Spleen (tissue), 7 donors: ENCODE measurements at regions not wholly inside any gene's neighbourhood (a gene's known extent, or its start where the extent isn't known, plus 50 kb on each side); places are given as distances from the start of the nearest gene placed in this dataset.

Experiments used
- CTCF ChIP-seq, 11 experiments: fragments of 200-600 bp in 7 of 11; fragments of 450-650 bp in 4 of 11; sonication (generic) in 4 of 11; IDR thresholded peaks in 8 of 11; conservative IDR thresholded peaks in 3 of 11; 1 replicate in 7 of 11; 2 replicates in 4 of 11; pipeline versions ENCODE4 v1.4.0 to v1.8.0; 2016 to 2021; ENCODE audit warnings: antibody characterized with exemption in 11 of 11, inconsistent platforms in 4 of 11, mild to moderate bottlenecking in 1 of 11
- POLR2A ChIP-seq, 3 donors: fragments of 450-650 bp; IDR thresholded peaks; one replicate each; pipeline ENCODE4 v1.5.1; 2017; ENCODE audit warnings: antibody characterized with exemption in 3 of 3, mild to moderate bottlenecking in 1 of 3
- POLR2AphosphoS5 ChIP-seq, 3 donors: sonication (generic); formaldehyde crosslinking; IDR thresholded peaks; one replicate each; pipeline ENCODE4 v1.5.1; 2017; ENCODE audit warnings: antibody characterized with exemption in 3 of 3
- donor health status: DM: no; HTN: no; CAD: no; lungs with moderate emphysema.
- donor health status: DM: no; HTN: no; CAD: no.
- donor health status: DM: no; HTN: no; CAD: no.

GRCh38 chr17:70642059-70642458, 472.7 kb downstream of the KCNJ2 start:
- TF ChIP-seq CTCF (IDR thresholded peaks at IDR 0.05 in 8 of 11, conservative IDR thresholded peaks at IDR 0.05 in 3 of 11) (no peak), POLR2A (IDR thresholded peaks at IDR 0.05) (no peak), POLR2AphosphoS5 (IDR thresholded peaks at IDR 0.05) (no peak)
